ENCODE measurements at regions not wholly inside any gene's neighbourhood (a gene's known extent, or its start where the extent isn't known, plus 50 kb on each side); places are given as distances from the start of the nearest gene placed in this dataset.
A peak's percentile ranks its signal among the peaks of the same experiment; 100 is the strongest.
"Not testable (repeated sequence)": the region's sequence is repeated elsewhere in the genome, so short reads cannot be mapped to it uniquely, and the experiment has no call there.

- H3K4me1 Mint-ChIP-seq, H3K27ac Mint-ChIP-seq, H3K4me3 Mint-ChIP-seq, DNase-seq, POLR2A ChIA-PET, H3K36me3 Mint-ChIP-seq, H3K27me3 Mint-ChIP-seq, ATAC-seq: not testable (repeated sequence)
- peaks cover 0 to 16% (median 4%) of the 10 kb centered on the region in 9 donors for H3K9me3 Mint-ChIP-seq
These were observed 822.1 kb downstream of the KCNMA1 start for GRCh38 chr10:76815505-76815904.

- DNase-seq: no peak
- peak overlapping the region in 1 of 10 donors; percentile 7 for H3K27ac Mint-ChIP-seq
- ATAC-seq: no peak
- no peaks in the 10 kb centered on the region for H3K36me3 Mint-ChIP-seq
- no peak overlapping the region for H3K4me3 Mint-ChIP-seq
- H3K9me3 Mint-ChIP-seq: peaks cover 0 to 14% (median under 1%) of the 10 kb centered on the region in 9 donors
- POLR2A ChIA-PET: no interaction called here
- no peaks in the 10 kb centered on the region for H3K4me1 Mint-ChIP-seq
- peaks cover 0 to 18% (median 5%) of the 10 kb centered on the region in 5 donors for H3K27me3 Mint-ChIP-seq
These were observed 826.2 kb downstream of the KCNMA1 start for GRCh38 chr10:76811430-76811829.

GRCh38 chr10:76788452-76788811 lies 849.2 kb downstream of the KCNMA1 start:
- ATAC-seq: no peak
- no peaks in the 10 kb centered on the region for H3K4me1 Mint-ChIP-seq
- H3K9me3 Mint-ChIP-seq: peaks cover 0 to 4% (median 0%) of the 10 kb centered on the region in 9 donors
- POLR2A ChIA-PET: no interaction called here
- peaks cover 0 to 1% (median 0%) of the 10 kb centered on the region in 5 donors for H3K27me3 Mint-ChIP-seq
- no peak overlapping the region for H3K27ac Mint-ChIP-seq
- DNase-seq: no peak
- H3K4me3 Mint-ChIP-seq: no peak overlapping the region
- H3K36me3 Mint-ChIP-seq: no peaks in the 10 kb centered on the region

GRCh38 chr10:76787746-76788451 lies 849.7 kb downstream of the KCNMA1 start:
- Mint-ChIP-seq H3K36me3 (no peaks in the 10 kb centered on the region), H3K27me3 (peaks cover 0 to 1% (median 0%) of the 10 kb centered on the region in 5 donors), H3K27ac (no peak overlapping the region), H3K9me3 (peaks cover 0 to 4% (median 0%) of the 10 kb centered on the region in 9 donors), H3K4me1 (no peaks in the 10 kb centered on the region), H3K4me3 (no peak overlapping the region)
- DNase-seq (no peak), ATAC-seq (no peak)
- POLR2A ChIA-PET: no interaction called here

GRCh38 chr10:76786504-76787072 lies 851.0 kb downstream of the KCNMA1 start:
- DNase-seq (no peak), ATAC-seq (no peak)
- H3K4me1 Mint-ChIP-seq: no peaks in the 10 kb centered on the region
- H3K4me3 Mint-ChIP-seq: no peak overlapping the region
- peaks cover 0 to 1% (median 0%) of the 10 kb centered on the region in 5 donors for H3K27me3 Mint-ChIP-seq
- POLR2A ChIA-PET: no interaction called here
- H3K27ac Mint-ChIP-seq: no peak overlapping the region
- H3K36me3 Mint-ChIP-seq: no peaks in the 10 kb centered on the region
- peaks cover 0 to 7% (median 0%) of the 10 kb centered on the region in 9 donors for H3K9me3 Mint-ChIP-seq

GRCh38 chr10:76784076-76784475 lies 853.5 kb downstream of the KCNMA1 start:
- ATAC-seq (no peak), DNase-seq (no peak)
- POLR2A ChIA-PET: no interaction called here
- peaks cover 0 to 4% (median 2%) of the 10 kb centered on the region in 9 donors for H3K9me3 Mint-ChIP-seq
- H3K27me3 Mint-ChIP-seq: peaks cover 0 to 4% (median 1%) of the 10 kb centered on the region in 5 donors
- no peaks in the 10 kb centered on the region for H3K4me1 Mint-ChIP-seq
- no peak overlapping the region for H3K4me3 Mint-ChIP-seq
- no peaks in the 10 kb centered on the region for H3K36me3 Mint-ChIP-seq
- H3K27ac Mint-ChIP-seq: no peak overlapping the region

GRCh38 chr10:76779796-76780301 lies 857.8 kb downstream of the KCNMA1 start:
- Mint-ChIP-seq H3K27me3 (peaks cover 0 to 7% (median 0%) of the 10 kb centered on the region in 5 donors), H3K9me3 (peaks cover 0 to 11% (median 5%) of the 10 kb centered on the region in 9 donors), H3K4me3 (no peak overlapping the region), H3K27ac (no peak overlapping the region), H3K36me3 (no peaks in the 10 kb centered on the region), H3K4me1 (no peaks in the 10 kb centered on the region)
- DNase-seq (no peak), ATAC-seq (no peak)
- POLR2A ChIA-PET: no interaction called here

GRCh38 chr10:76778914-76779795 lies 858.5 kb downstream of the KCNMA1 start:
- POLR2A ChIA-PET: no interaction called here
- Mint-ChIP-seq H3K9me3 (peaks cover 0 to 11% (median 6%) of the 10 kb centered on the region in 9 donors), H3K27me3 (peaks cover 0 to 7% (median 0%) of the 10 kb centered on the region in 5 donors), H3K36me3 (no peaks in the 10 kb centered on the region), H3K4me3 (no peak overlapping the region), H3K4me1 (no peaks in the 10 kb centered on the region), H3K27ac (no peak overlapping the region)
- ATAC-seq (no peak), DNase-seq (no peak)

GRCh38 chr10:76774987-76775603 lies 862.5 kb downstream of the KCNMA1 start:
- ATAC-seq (no peak), DNase-seq (no peak)
- no peak overlapping the region for H3K4me3 Mint-ChIP-seq
- no peaks in the 10 kb centered on the region for H3K4me1 Mint-ChIP-seq
- H3K36me3 Mint-ChIP-seq: no peaks in the 10 kb centered on the region
- H3K27me3 Mint-ChIP-seq: peaks cover 0 to 7% (median 0%) of the 10 kb centered on the region in 5 donors
- H3K27ac Mint-ChIP-seq: no peak overlapping the region
- H3K9me3 Mint-ChIP-seq: peaks cover 0 to 13% (median 8%) of the 10 kb centered on the region in 9 donors
- POLR2A ChIA-PET: no interaction called here

- Mint-ChIP-seq H3K27me3 (peaks cover 0 to 8% (median 0%) of the 10 kb centered on the region in 5 donors), H3K4me1 (no peaks in the 10 kb centered on the region), H3K4me3 (no peak overlapping the region), H3K9me3 (peaks cover 0 to 17% (median 4%) of the 10 kb centered on the region in 9 donors), H3K27ac (no peak overlapping the region), H3K36me3 (no peaks in the 10 kb centered on the region)
- POLR2A ChIA-PET: no interaction called here
- DNase-seq (no peak), ATAC-seq (no peak)
These were observed 868.0 kb downstream of the KCNMA1 start for GRCh38 chr10:76769582-76769981.

GRCh38 chr10:76769161-76769560 lies 868.4 kb downstream of the KCNMA1 start:
- H3K27me3 Mint-ChIP-seq: peaks cover 0 to 7% (median 0%) of the 10 kb centered on the region in 5 donors
- H3K36me3 Mint-ChIP-seq: no peaks in the 10 kb centered on the region
- ATAC-seq (no peak), DNase-seq (no peak)
- H3K4me3 Mint-ChIP-seq: no peak overlapping the region
- no peaks in the 10 kb centered on the region for H3K4me1 Mint-ChIP-seq
- no peak overlapping the region for H3K27ac Mint-ChIP-seq
- peaks cover 0 to 16% (median 3%) of the 10 kb centered on the region in 9 donors for H3K9me3 Mint-ChIP-seq
- POLR2A ChIA-PET: no interaction called here

GRCh38 chr10:76766682-76767081 lies 870.9 kb downstream of the KCNMA1 start:
- Mint-ChIP-seq H3K4me1 (no peaks in the 10 kb centered on the region), H3K27me3 (peaks cover 0 to 4% (median 0%) of the 10 kb centered on the region in 5 donors), H3K4me3 (no peak overlapping the region), H3K9me3 (peaks cover 0 to 6% (median 0%) of the 10 kb centered on the region in 9 donors), H3K27ac (no peak overlapping the region), H3K36me3 (no peaks in the 10 kb centered on the region)
- ATAC-seq (no peak), DNase-seq (no peak)
- POLR2A ChIA-PET: no interaction called here
